ENCODE measurements at regions not wholly inside any gene's neighbourhood (a gene's known extent, or its start where the extent isn't known, plus 50 kb on each side); places are given as distances from the start of the nearest gene placed in this dataset.
A peak's percentile ranks its signal among the peaks of the same experiment; 100 is the strongest.

- 0 out of 2 replicates have a peak overlapping the region, but pooled peaks have one; percentile 65 for H2AFZ ChIP-seq (ENCODE audit: low read length)
- H4K91ac ChIP-seq (replicated peaks; ENCODE audit: insufficient read length, low read length) = no peak overlapping the region
- H4K20me1 ChIP-seq (replicated peaks in 1 of 2; ENCODE audit: control insufficient read depth in 1 of 2, insufficient read depth in 2 of 2, low read length in 2 of 2) = no peaks in the 10 kb centered on the region
- no peak overlapping the region for H3K4me2 ChIP-seq (ENCODE audit: insufficient read depth in 1 of 2, low read depth in 2 of 2, low read length in 2 of 2)
- no peak overlapping the region for H2BK120ac ChIP-seq (replicated peaks; ENCODE audit: low read depth, low read length)
- DNase-seq (ENCODE audit: low read depth in 1 of 2, low spot score in 2 of 2) (no peak), FAIRE-seq (no peak)
- ChIA-PET CTCF (ENCODE audit: partially characterized antibody) (interaction anchor here (1.4 kb wide), 1 partner anchor 501 kb away, joined by 4 read pairs; no protein-coding TSS in a partner anchor), POLR2A (ENCODE audit: partially characterized antibody) (no interaction called here)
- H2BK5ac ChIP-seq (ENCODE audit: low read depth, low read length) = no peak overlapping the region
- no peak overlapping the region for H4K5ac ChIP-seq (ENCODE audit: insufficient read length, low read depth, low read length)
- no peaks in the 10 kb centered on the region for H3K36me3 ChIP-seq (ENCODE audit: control insufficient read depth in 2 of 4, insufficient read depth in 4 of 4, low read length in 3 of 4)
- H3K56ac ChIP-seq (replicated peaks; ENCODE audit: insufficient read length, low read depth, low read length) = no peak overlapping the region
- 94% methylated on average over 2 of the region's 2 CpGs; no CpG with 5 or more reads in 1 of the 2 experiments for WGBS, 2 experiments (ENCODE audit: extremely low coverage in 1 of 2, insufficient coverage in 1 of 2, insufficient read length in 1 of 2, insufficient replicate concordance in 2 of 2, low coverage in 1 of 2, low lambda C conversion rate in 2 of 2, missing lambda C conversion rate in 1 of 2)
- H3K79me1 ChIP-seq (ENCODE audit: low read depth, low read length) = no peaks in the 10 kb centered on the region
- H2BK20ac ChIP-seq (ENCODE audit: low read length) = no peak overlapping the region
- H2BK15ac ChIP-seq (ENCODE audit: low read length) = no peak overlapping the region
- H3K14ac ChIP-seq (ENCODE audit: insufficient read length) = no peak overlapping the region
- no peak overlapping the region for H3K4ac ChIP-seq (replicated peaks; ENCODE audit: insufficient read length, low read depth, low read length)
- no peak overlapping the region for H3K9ac ChIP-seq (replicated peaks in 1 of 4; ENCODE audit: extremely low read depth in 1 of 4, low read depth in 3 of 4, low read length in 3 of 4)
- H4K8ac ChIP-seq (ENCODE audit: extremely low read depth, insufficient read depth, low read length) = no peak overlapping the region
- H3K27ac ChIP-seq (ENCODE audit: low read depth, low read length) = no peak overlapping the region
- no peak overlapping the region for H3K18ac ChIP-seq (ENCODE audit: extremely low read depth, low read length)
- H3K4me3 ChIP-seq (ENCODE audit: extremely low read depth in 1 of 4, insufficient read depth in 2 of 4, low read depth in 3 of 4, low read length in 4 of 4) = no peak overlapping the region
- no peak overlapping the region for H2BK12ac ChIP-seq (ENCODE audit: low read depth, low read length)
- H3K9me3 ChIP-seq (ENCODE audit: insufficient read depth in 2 of 2, low read depth in 1 of 2, low read length in 1 of 2) = no peaks in the 10 kb centered on the region
- H3K23me2 ChIP-seq (ENCODE audit: low read depth, low read length) = no peaks in the 10 kb centered on the region
- H3K27me3 ChIP-seq (replicated peaks in 1 of 4; ENCODE audit: control insufficient read depth in 3 of 4, extremely low read depth in 1 of 4, insufficient read depth in 3 of 4, low read length in 3 of 4) = no peaks in the 10 kb centered on the region
- no peaks in the 10 kb centered on the region for H3K4me1 ChIP-seq (replicated peaks in 1 of 4; ENCODE audit: control insufficient read depth in 3 of 4, insufficient read depth in 4 of 4, low read length in 3 of 4)
- TF ChIP-seq, protein P1, sequence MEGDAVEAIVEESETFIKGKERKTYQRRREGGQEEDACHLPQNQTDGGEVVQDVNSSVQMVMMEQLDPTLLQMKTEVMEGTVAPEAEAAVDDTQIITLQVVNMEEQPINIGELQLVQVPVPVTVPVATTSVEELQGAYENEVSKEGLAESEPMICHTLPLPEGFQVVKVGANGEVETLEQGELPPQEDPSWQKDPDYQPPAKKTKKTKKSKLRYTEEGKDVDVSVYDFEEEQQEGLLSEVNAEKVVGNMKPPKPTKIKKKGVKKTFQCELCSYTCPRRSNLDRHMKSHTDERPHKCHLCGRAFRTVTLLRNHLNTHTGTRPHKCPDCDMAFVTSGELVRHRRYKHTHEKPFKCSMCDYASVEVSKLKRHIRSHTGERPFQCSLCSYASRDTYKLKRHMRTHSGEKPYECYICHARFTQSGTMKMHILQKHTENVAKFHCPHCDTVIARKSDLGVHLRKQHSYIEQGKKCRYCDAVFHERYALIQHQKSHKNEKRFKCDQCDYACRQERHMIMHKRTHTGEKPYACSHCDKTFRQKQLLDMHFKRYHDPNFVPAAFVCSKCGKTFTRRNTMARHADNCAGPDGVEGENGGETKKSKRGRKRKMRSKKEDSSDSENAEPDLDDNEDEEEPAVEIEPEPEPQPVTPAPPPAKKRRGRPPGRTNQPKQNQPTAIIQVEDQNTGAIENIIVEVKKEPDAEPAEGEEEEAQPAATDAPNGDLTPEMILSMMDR (IDR thresholded peaks at IDR 0.05; ENCODE audit: control extremely low read depth in 1 of 3, insufficient read depth in 1 of 3, low read depth in 1 of 3, low read length in 3 of 3) = no peak
- TF ChIP-seq YY1 (IDR thresholded peaks at IDR 0.05; ENCODE audit: low read depth, low read length) = no peak
- no peak for TF ChIP-seq KDM4A (IDR thresholded peaks at IDR 0.05; ENCODE audit: low read depth, low read length, severe bottlenecking)
- TF ChIP-seq BRCA1 (IDR thresholded peaks at IDR 0.05; ENCODE audit: low read depth, low read length) = no peak
- no peak for TF ChIP-seq POU5F1 (IDR thresholded peaks at IDR 0.05; ENCODE audit: low read depth, low read length)
- no peak overlapping the region for H2AK5ac ChIP-seq (ENCODE audit: low read depth, low read length)
- no peak overlapping the region for H3K23ac ChIP-seq (ENCODE audit: insufficient read length)
- no peaks in the 10 kb centered on the region for H3K79me2 ChIP-seq (ENCODE audit: control insufficient read depth in 1 of 2, insufficient read depth in 2 of 2, low read length in 2 of 2)
These were observed 123.8 kb downstream of the RAB38 start for GRCh38 chr11:88051396-88051795.
